ENCODE measurements at regions not wholly inside any gene's neighbourhood (a gene's known extent, or its start where the extent isn't known, plus 50 kb on each side); places are given as distances from the start of the nearest gene placed in this dataset.

GRCh38 chr6:87975561-87975960 is 72.1 kb upstream of the SPACA1 start:
- no peaks in the 10 kb centered on the region for H3K36me3 ChIP-seq
- H3K27me3 ChIP-seq (ENCODE audit: low read depth): no peaks in the 10 kb centered on the region
- no peak for DNase-seq
- no peak for TF ChIP-seq CTCF (IDR thresholded peaks at IDR 0.05)
- no peak overlapping the region for H3K27ac ChIP-seq
- no peaks in the 10 kb centered on the region for H3K4me1 ChIP-seq
- intact Hi-C loops (cut with DNase I): no loop called here
- H3K4me3 ChIP-seq: no peak overlapping the region
- H3K9me3 ChIP-seq: no peaks in the 10 kb centered on the region
- ATAC-seq: no peak

- Histone ChIP-seq H3K9me3 (no peaks in the 10 kb centered on the region), H3K27ac (no peak overlapping the region), H3K4me3 (no peak overlapping the region), H3K4me1 (peaks cover 11% of the 10 kb centered on the region), H3K36me3 (no peaks in the 10 kb centered on the region), H3K27me3 (ENCODE audit: low read depth) (peaks cover 7% of the 10 kb centered on the region)
- ATAC-seq: no peak
- no peak for TF ChIP-seq CTCF (IDR thresholded peaks at IDR 0.05)
- intact Hi-C loops (cut with DNase I): no loop called here
- DNase-seq: no peak
Measured at GRCh38 chr6:87972279-87972678, 75.4 kb upstream of the SPACA1 start.

- Histone ChIP-seq H3K9me3 (no peaks in the 10 kb centered on the region), H3K36me3 (no peaks in the 10 kb centered on the region), H3K27me3 (ENCODE audit: low read depth) (peaks cover 7% of the 10 kb centered on the region), H3K27ac (no peak overlapping the region), H3K4me1 (peaks cover 11% of the 10 kb centered on the region), H3K4me3 (no peak overlapping the region)
- intact Hi-C loops (cut with DNase I): no loop called here
- no peak for TF ChIP-seq CTCF (IDR thresholded peaks at IDR 0.05)
- no peak for DNase-seq
- ATAC-seq: no peak
Measured at GRCh38 chr6:87971605-87972262, 75.9 kb upstream of the SPACA1 start.

- peak; percentile 64 for DNase-seq
- Histone ChIP-seq H3K4me3 (peak overlapping the region; percentile 45), H3K9me3 (no peaks in the 10 kb centered on the region), H3K27ac (no peak overlapping the region), H3K36me3 (no peaks in the 10 kb centered on the region), H3K27me3 (ENCODE audit: low read depth) (peaks cover 7% of the 10 kb centered on the region), H3K4me1 (peaks cover 11% of the 10 kb centered on the region)
- intact Hi-C loops (cut with DNase I): no loop called here
- peak; percentile 88 to 94 for ATAC-seq
- TF ChIP-seq CTCF (IDR thresholded peaks at IDR 0.05): no peak
Measured at GRCh38 chr6:87968435-87969278, 79.0 kb upstream of the SPACA1 start.

- no peak overlapping the region for H3K27ac ChIP-seq
- no peaks in the 10 kb centered on the region for H3K36me3 ChIP-seq
- no peak for DNase-seq
- intact Hi-C loops (cut with DNase I): no loop called here
- H3K4me3 ChIP-seq: no peak overlapping the region
- no peaks in the 10 kb centered on the region for H3K9me3 ChIP-seq
- peaks cover 11% of the 10 kb centered on the region for H3K4me1 ChIP-seq
- no peak for ATAC-seq
- no peak for TF ChIP-seq CTCF (IDR thresholded peaks at IDR 0.05)
- peaks cover 7% of the 10 kb centered on the region for H3K27me3 ChIP-seq (ENCODE audit: low read depth)
Measured at GRCh38 chr6:87965806-87966205, 81.8 kb upstream of the SPACA1 start.

Measured in lower lobe of right lung (tissue), 2 donors.